GM18508 (cell line): ENCODE measurements at regions not wholly inside any gene's neighbourhood (a gene's known extent, or its start where the extent isn't known, plus 50 kb on each side); places are given as distances from the start of the nearest gene placed in this dataset.
A peak's percentile ranks its signal among the peaks of the same experiment; 100 is the strongest.

Source experiments
- ATAC-seq: cut with Tn5 transposase; IDR thresholded peaks from one replicate; pipeline ENCODE4 v1.9.1; 2021; ENCODE audit warnings: moderate number of reproducible peaks; ENCODE audit not compliant: insufficient read depth, unreplicated experiment

DNA sequence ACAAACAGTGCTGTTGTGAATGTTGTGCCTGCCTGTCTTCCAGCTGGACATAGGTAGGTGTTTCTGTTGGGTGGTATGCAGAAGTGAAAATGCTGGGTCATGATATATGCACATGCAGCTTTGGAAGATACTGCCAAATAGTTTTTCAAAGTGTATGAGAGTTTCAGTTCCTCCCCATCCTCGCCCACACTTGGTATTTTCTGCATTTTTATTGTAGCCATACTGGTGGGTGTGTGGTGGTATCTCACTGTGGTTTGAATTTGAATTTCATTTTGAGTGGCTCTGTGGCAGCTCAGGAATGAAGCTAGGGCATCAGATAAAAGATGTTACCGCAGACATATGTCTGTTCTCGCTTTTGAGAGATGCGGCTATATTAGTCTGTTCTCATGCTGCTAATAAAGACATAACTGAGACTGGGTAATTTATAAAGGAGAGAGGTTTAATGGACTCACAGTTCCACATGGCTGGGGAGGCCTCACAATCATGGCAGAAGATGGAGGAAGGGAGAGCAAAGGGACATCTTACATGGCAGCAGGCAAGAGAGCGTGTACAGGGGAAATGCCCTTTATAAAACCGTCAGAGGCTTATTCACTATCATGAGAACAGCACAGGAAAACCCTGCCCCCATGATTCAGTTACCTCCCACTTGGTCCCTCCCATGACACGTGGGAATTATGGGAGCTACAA, 183.1 kb downstream of the CAND1 start:
- ATAC-seq, result peak; percentile 66

- no peak for ATAC-seq
Measured at GRCh38 chr12:67453191-67453590, 184.0 kb downstream of the CAND1 start.

DNA sequence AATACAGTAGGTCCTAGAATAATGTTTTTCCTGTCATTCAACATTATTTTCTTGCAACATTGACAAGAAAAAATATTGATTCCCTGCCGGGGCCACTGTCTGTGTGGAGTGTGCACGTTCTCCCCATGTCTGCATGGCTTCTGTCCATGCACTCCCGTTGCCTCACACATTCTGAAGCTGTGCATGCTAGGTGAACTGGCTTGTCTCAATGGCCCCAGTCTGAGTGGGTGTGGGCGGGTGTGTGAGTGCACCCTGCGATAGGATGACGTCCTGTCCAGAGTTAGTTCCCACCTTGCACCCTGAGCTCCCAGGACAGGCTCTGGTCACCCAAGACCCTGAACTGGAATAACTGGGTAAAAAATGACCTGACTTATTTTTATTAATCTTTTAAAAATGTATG, 186.1 kb downstream of the CAND1 start:
- no peak for ATAC-seq

DNA sequence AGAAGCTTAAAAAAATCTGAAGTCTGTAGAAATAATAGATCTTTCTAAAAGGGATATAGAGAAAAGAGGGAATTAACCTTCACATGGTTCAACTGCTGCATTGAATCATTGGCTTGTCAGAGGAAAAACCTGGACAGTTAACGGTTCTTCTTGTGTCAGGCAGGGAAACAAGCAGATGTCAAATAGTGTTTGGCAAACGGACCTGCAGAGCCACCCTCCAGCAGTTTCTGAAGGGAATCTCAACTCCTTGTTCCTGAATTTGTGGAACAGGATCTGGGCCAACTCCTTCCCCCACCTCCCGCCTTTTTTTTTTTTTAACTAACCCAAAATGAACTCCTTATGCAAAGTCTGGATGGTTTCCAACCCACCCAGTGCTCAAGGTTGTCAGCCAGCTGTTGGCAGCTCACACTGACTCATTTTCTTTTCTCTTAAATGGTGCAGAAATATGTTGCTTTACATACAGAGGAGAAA, 187.3 kb downstream of the CAND1 start:
- ATAC-seq, result no peak

- no peak for ATAC-seq
Measured at GRCh38 chr12:67457136-67457535, 188.0 kb downstream of the CAND1 start.

- no peak for ATAC-seq
Measured at GRCh38 chr12:67457778-67458665, 188.9 kb downstream of the CAND1 start.

- no peak for ATAC-seq
Measured at GRCh38 chr12:67459173-67459572, 189.4 kb upstream of the DYRK2 start.

DNA sequence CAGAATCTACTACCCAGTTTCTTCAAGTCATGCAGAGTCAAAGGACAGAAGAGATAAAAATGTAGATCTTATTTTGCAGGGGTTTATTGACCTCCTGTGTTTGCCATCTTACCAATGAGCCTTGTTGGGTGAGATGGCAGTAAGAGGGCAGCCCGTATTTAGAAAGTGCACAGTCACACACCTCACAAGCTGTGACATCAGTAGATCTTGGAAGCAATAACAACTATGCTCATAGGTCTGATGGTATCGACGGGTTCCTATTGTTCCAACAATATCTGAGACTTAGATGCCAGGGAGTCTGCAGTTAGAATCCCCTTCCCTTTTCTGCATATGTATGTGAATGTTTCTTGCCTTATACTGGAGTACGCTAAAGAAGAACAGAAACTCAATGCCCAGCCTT, 189.0 kb upstream of the DYRK2 start:
- ATAC-seq, result no peak

DNA sequence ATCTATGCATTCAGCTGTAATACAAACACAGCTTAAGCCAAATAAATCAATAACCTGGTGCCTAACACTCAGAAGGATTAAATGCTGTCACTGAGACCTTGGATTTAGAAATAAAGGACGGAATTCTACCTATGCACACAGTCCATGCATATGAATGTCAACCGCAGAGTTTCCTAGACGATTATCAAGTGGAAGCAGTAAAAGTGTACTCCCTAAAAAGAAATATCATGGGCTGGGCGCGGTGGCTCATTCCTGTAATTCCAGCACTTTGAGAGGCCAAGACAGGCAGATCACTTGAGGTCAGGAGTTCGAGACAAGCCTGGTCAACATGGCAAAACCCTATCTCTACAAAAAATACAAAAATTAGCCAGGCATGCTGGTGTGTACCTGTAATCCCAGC, 188.2 kb upstream of the DYRK2 start:
- no peak for ATAC-seq

GRCh38 chr12:67468549-67469245, 179.8 kb upstream of the DYRK2 start:
- no peak for ATAC-seq

DNA sequence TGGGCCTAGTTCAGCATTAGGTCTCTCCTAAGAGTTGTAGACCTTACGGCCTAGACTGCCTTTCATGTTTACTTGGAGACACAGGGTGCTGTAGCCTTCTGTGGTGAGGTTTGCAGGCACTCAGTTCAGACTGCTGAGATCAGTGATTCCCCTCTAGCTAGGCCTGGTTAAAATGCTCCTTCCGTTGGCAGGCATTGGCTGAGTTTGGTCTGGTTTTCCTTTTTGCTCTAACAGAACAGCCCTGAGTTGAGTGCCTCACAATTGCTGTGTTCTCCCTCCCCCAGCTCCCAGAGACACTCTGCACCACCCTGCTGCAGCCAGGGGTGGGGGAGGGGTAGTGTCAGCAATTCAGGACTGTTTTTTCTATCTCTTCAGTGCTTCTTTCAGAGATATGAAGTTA, 178.9 kb upstream of the DYRK2 start:
- ATAC-seq, result no peak

DNA sequence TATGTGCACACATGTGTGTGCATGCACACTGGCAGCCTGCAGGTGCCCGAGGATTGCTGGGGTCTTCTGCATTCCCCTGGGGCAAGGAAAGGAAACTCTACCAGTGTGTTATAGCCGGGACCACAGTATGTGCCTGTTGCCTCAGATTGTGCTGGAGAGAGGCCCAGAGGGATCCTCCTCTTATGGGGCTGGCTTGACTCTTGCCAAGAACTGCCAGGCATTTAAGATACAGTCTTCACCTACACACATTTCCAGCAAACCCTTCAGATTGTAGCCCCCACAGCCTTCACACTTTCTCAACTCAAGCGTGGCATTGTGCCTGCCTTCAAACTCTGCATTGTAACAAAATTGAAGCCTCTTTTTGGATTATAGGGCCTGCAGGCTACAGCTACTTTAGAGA, 176.7 kb upstream of the DYRK2 start:
- ATAC-seq, result no peak

GRCh38 chr12:67472539-67472938, 176.0 kb upstream of the DYRK2 start:
- no peak for ATAC-seq

DNA sequence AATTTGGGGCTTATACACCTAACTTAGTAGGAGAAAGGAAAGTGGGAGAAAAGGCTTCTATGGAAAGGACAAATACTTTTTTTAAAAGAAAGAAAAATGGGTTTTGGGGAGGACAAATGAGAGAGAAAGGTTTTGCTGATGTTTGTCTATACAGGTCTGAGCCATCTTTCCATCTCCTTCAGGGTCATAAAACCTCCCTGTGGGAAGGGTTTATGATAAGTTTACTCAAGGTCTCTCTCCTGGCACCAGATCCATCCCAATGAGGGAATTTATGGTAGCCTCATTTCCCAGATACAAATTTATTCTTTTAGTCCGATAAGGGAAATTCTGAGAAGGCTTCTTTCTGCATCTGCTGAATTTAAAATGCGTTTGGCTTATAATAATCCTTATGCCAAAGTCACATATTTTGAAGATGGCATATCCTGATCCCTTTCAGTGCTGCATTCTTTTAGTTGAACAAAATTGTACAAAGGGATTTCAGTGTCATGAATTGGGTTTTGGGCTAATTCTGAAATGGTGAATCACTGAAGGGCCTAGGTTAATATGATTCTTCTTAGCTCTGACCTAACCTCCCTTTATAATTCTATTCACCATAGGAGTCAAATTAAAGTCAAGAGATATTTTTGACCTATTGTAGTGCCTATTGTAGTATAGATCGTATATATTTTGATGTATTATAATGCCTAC, 173.5 kb upstream of the DYRK2 start:
- no peak for ATAC-seq

GRCh38 chr12:67475725-67476124, 172.8 kb upstream of the DYRK2 start:
- ATAC-seq, result no peak

GRCh38 chr12:67477681-67478265, 170.8 kb upstream of the DYRK2 start:
- ATAC-seq, result no peak

DNA sequence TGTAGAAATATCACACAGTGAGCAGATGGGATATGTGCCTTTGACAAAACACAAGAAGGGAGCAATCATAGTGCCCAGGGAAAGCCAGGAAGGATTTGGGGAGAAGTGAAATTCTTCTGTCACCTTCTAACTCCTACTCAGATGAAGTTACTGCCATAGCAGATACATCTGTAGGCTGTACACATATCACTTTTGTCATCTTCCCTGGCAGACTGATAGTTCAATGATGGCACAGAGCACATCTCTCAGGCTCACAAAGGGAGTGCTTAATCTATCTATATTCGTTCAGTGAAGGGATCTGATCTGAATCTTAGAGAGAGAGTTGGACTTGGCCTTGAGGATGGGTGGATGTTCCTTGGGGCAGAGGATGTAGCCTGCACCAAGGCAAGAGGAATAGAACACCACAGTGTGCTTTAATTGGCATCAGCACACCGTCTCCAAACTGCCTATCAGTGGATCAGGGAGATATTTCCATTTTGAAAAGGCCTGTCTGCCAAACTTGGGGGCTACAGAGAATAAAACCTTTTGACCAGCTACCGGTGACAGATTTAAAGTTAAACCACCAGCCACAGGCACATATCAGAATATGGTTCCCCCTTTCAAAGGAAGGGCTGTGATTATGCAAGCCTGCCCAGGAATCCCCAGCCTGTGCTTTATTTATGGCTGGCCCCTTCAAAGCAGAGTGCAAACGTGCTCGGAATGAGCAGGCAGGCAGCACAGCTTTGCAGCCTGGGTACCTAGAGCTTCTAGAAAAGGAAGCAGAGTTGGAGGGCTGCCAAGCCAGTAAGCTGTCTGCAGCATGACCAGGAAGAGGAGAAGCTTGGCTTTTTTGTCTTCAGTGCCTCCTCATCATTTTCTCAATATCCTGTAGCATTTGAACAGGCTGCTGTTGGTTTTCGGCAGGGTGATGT, 165.5 kb upstream of the DYRK2 start:
- ATAC-seq, result no peak

DNA sequence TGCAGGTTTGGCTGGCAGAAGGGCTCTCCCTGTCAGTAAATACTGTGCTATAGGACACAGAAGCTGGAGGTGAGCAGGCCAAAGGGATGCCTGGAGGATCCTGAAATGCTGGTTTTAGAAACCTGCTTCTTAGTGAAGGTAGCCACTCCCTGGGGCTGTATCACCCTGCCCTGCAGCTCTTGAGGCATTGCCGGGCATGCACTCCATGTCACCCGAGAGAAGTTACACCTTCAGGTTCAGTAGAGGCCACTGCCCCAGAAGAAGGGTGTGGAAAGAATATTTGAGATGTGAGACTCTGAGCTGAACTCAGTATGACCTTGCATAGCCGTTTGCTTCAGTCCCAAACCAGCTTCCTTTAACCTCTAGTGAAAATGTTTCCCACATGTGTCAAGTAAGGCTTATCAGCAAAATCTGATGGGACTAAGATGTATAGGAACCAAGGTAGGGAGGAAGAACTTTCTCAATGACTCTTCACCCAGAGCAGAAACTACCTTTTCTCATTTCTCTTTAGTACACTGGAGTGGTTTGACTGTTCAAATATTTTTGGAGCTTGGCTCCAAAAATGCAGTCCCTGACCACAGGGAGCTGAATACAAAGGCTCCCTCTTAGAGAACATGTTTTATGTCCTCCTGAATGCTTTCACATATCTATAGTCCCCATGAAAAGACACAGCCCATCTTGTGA, 164.5 kb upstream of the DYRK2 start:
- no peak for ATAC-seq
